GM23338 (cell line): ENCODE measurements at regions not wholly inside any gene's neighbourhood (a gene's known extent, or its start where the extent isn't known, plus 50 kb on each side); places are given as distances from the start of the nearest gene placed in this dataset.

Source experiments
- ATAC-seq: fragments of 200-7000 bp; cut with Tn5 transposase; 3 replicates; pipeline ENCODE4 v1.9.1; 2020
- DNase-seq: peaks from one replicate; pipeline ENCODE4 v3.0.0-alpha.2; 2015; ENCODE audit warnings: low spot score
- H2AFZ ChIP-seq: fragments of 200-600 bp; sonication (generic); 2 replicates; pipeline ENCODE4 v1.8.0; 2016; ENCODE audit warnings: antibody characterized with exemption, mild to moderate bottlenecking, moderate library complexity
- H3F3A ChIP-seq: fragments of 200-600 bp; sonication (generic); replicated peaks from 2 replicates; pipeline ENCODE4 v1.8.0; 2017; ENCODE audit warnings: antibody characterized with exemption, mixed run types, low read depth
- H3K27ac ChIP-seq: fragments of 200-600 bp; sonication (generic); 2 replicates; pipeline ENCODE4 v1.6.1; 2016; ENCODE audit warnings: low read depth
- H3K27me3 ChIP-seq: fragments of 200-600 bp; sonication (generic); 2 replicates; pipeline ENCODE4 v1.8.0; 2016; ENCODE audit warnings: mild to moderate bottlenecking, mixed run types, moderate library complexity; ENCODE audit not compliant: insufficient read depth
- H3K36me3 ChIP-seq: fragments of 200-600 bp; sonication (generic); 2 replicates; pipeline ENCODE4 v1.8.0; 2016; ENCODE audit warnings: mild to moderate bottlenecking; ENCODE audit not compliant: insufficient read depth
- H3K4me1 ChIP-seq: fragments of 200-600 bp; sonication (generic); 2 replicates; pipeline ENCODE4 v1.8.0; 2016; ENCODE audit warnings: mild to moderate bottlenecking, moderate library complexity; ENCODE audit not compliant: insufficient read depth
- H3K4me2 ChIP-seq: fragments of 200-600 bp; sonication (generic); 2 replicates; pipeline ENCODE4 v1.7.1; 2017; ENCODE audit warnings: mixed run types
- H3K4me3 ChIP-seq: fragments of 200-600 bp; sonication (generic); 2 replicates; pipeline ENCODE4 v1.6.1; 2016; ENCODE audit warnings: mixed run types
- H3K79me2 ChIP-seq: fragments of 200-600 bp; sonication (generic); replicated peaks from 2 replicates; pipeline ENCODE4 v1.8.0; 2017; ENCODE audit warnings: mild to moderate bottlenecking; ENCODE audit not compliant: insufficient read depth
- H3K9me2 ChIP-seq: fragments of 200-600 bp; sonication (generic); 2 replicates; pipeline ENCODE4 v1.8.0; 2017; ENCODE audit not compliant: insufficient read depth
- H4K20me1 ChIP-seq: fragments of 200-600 bp; sonication (generic); replicated peaks from 2 replicates; pipeline ENCODE4 v1.8.0; 2017; ENCODE audit warnings: mild to moderate bottlenecking; ENCODE audit not compliant: insufficient read depth
- H3K27ac Mint-ChIP-seq: 2 replicates; pipeline ENCODE4 v1.8.0; 2020; ENCODE audit warnings: inconsistent platforms, mild to moderate bottlenecking, moderate library complexity, mixed read lengths
- H3K27me3 Mint-ChIP-seq: 3 replicates; pipeline ENCODE4 v1.8.0; 2022; ENCODE audit warnings: low read depth, mild to moderate bottlenecking, moderate library complexity, mixed read lengths, inconsistent platforms; ENCODE audit not compliant: insufficient read depth, poor library complexity
- H3K36me3 Mint-ChIP-seq: 3 replicates; pipeline ENCODE4 v1.8.0; 2021; ENCODE audit warnings: low read depth, mild to moderate bottlenecking, inconsistent platforms, moderate library complexity, mixed read lengths
- H3K4me1 Mint-ChIP-seq: 3 replicates; pipeline ENCODE4 v1.8.0; 2020; ENCODE audit warnings: mild to moderate bottlenecking, inconsistent platforms, mixed read lengths
- H3K4me3 Mint-ChIP-seq: 3 replicates; pipeline ENCODE4 v1.8.0; 2021; ENCODE audit warnings: moderate library complexity, mild to moderate bottlenecking, inconsistent platforms, mixed read lengths
- H3K9me3 Mint-ChIP-seq: 3 replicates; pipeline ENCODE4 v1.8.0; 2020; ENCODE audit warnings: moderate library complexity, mild to moderate bottlenecking, inconsistent platforms, mixed read lengths
- CREB1 ChIP-seq: fragments of 250-450 bp; sonication (Bioruptor Pico); IDR thresholded peaks from 2 replicates; pipeline ENCODE4 v1.5.0; 2020; ENCODE audit warnings: low read depth, mild to moderate bottlenecking, moderate library complexity
- CTCF ChIP-seq, 2 experiments: fragments of 200-600 bp in 1 of 2; sonication (generic) in 1 of 2; conservative IDR thresholded peaks; 2 replicates each; pipeline versions ENCODE4 v1.5.1 to v1.6.1; 2016 to 2017; ENCODE audit warnings: antibody characterized with exemption in 2 of 2, low read depth in 2 of 2, mild to moderate bottlenecking in 2 of 2, moderate library complexity in 1 of 2
- ETS1 ChIP-seq: IDR thresholded peaks from 2 replicates; pipeline ENCODE4 v1.6.1; 2016; ENCODE audit warnings: antibody characterized with exemption
- EZH2 ChIP-seq: fragments of 200-600 bp; sonication (generic); IDR thresholded peaks from one replicate; pipeline ENCODE4 v1.8.0; 2017; ENCODE audit warnings: antibody characterized with exemption, mild to moderate bottlenecking, low read depth; ENCODE audit not compliant: unreplicated experiment
- EZH2phosphoT487 ChIP-seq: fragments of 200-600 bp; sonication (generic); IDR thresholded peaks from one replicate; pipeline ENCODE4 v1.8.1; 2018; ENCODE audit warnings: antibody characterized with exemption; ENCODE audit not compliant: unreplicated experiment
- JUNB ChIP-seq: IDR thresholded peaks from one replicate; pipeline ENCODE4 v1.6.1; 2016; ENCODE audit warnings: antibody characterized with exemption; ENCODE audit not compliant: unreplicated experiment
- NANOG ChIP-seq: IDR thresholded peaks from 2 replicates; pipeline ENCODE4 v1.6.1; 2016; ENCODE audit warnings: antibody characterized with exemption, borderline replicate concordance
- POLR2AphosphoS5 ChIP-seq: IDR thresholded peaks from 2 replicates; pipeline ENCODE4 v1.6.1; 2016; ENCODE audit warnings: antibody characterized with exemption, low read depth
- STAT1 ChIP-seq: IDR thresholded peaks from one replicate; pipeline ENCODE4 v1.6.1; 2016; ENCODE audit warnings: antibody characterized with exemption; ENCODE audit not compliant: unreplicated experiment
- ZNF114 ChIP-seq: fragments of 250-450 bp; sonication (Bioruptor Pico); IDR thresholded peaks from 2 replicates; pipeline ENCODE4 v1.5.0; 2020; ENCODE audit warnings: mild to moderate bottlenecking, moderate library complexity
- ZNF331 ChIP-seq: fragments of 250-450 bp; sonication (Bioruptor Pico); IDR thresholded peaks from 2 replicates; pipeline ENCODE4 v1.5.0; 2020; ENCODE audit warnings: low read depth, mild to moderate bottlenecking, moderate library complexity
- TF ChIP-seq, protein P1 (sequence below): IDR thresholded peaks from one replicate; pipeline ENCODE4 v1.6.1; 2018; ENCODE audit warnings: antibody characterized with exemption; ENCODE audit not compliant: unreplicated experiment

DNA sequence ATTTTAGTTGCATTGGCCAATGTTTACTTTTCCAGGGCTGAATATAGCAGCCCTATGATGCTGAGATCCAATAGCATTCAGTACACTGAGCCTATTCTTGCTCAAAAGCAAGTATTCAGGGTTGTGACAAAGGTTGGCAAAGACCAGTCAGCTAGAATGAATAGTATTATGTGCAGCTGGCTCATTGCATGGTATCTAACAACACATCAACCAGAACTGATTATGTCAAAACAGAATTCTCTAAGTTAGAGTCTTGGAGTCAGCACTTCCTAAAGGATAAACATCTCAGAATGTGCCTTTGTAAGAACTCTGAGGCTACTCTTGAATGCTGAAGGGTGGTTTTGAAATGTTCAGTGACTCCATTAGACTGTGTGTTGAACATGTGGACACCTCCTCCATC is 774.5 kb upstream of the RGMB start (continued):
- no peak for TF ChIP-seq EZH2phosphoT487
- no peak for TF ChIP-seq JUNB
- no peak for TF ChIP-seq ZNF331 (CRISPR knock-in tag)

DNA sequence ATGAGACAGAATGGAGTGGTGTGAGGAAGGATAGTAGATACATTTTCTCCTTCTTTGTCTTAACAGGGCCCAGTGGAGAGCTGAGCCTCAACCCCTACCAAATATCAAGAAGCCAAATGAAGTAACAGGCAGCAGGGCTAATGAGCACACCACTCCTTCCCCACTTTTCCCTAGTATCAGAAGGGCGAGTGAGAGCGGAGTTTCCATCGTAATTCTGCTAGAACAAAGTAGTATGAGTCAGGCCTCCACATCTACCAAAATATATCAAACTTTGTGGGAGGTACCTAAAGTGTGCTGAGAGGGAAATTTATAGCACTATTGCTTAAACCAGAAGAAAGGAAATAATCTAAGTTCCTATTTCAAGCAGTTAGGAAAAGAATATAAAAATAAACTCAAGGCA is 769.0 kb upstream of the RGMB start:
- TF ChIP-seq EZH2, result no peak
- no peak for TF ChIP-seq STAT1
- no peak for TF ChIP-seq ZNF114
- no peak for TF ChIP-seq ETS1
- TF ChIP-seq CREB1 (CRISPR knock-in tag), result no peak
- Mint-ChIP-seq H3K4me1 (no peaks in the 10 kb centered on the region), H3K36me3 (no peaks in the 10 kb centered on the region; the same call in 2 of the 3 replicates), H3K27me3 (peaks cover 2% of the 10 kb centered on the region), H3K4me3 (no peak overlapping the region), H3K27ac (no peak overlapping the region), H3K9me3 (peaks cover 7% of the 10 kb centered on the region; the same call in 2 of the 3 replicates)
- H3K27me3 ChIP-seq, result no peaks in the 10 kb centered on the region
- no peak overlapping the region for H3K4me2 ChIP-seq
- H3K4me1 ChIP-seq, result no peaks in the 10 kb centered on the region
- H4K20me1 ChIP-seq, result no peaks in the 10 kb centered on the region
- ATAC-seq, result no peak
- H3K79me2 ChIP-seq, result no peaks in the 10 kb centered on the region
- H3F3A ChIP-seq, result no peaks in the 10 kb centered on the region
- no peak overlapping the region for H2AFZ ChIP-seq
- DNase-seq, result no peak
- H3K4me3 ChIP-seq, result no peak overlapping the region
- no peak overlapping the region for H3K27ac ChIP-seq
- H3K36me3 ChIP-seq, result no peaks in the 10 kb centered on the region
- H3K9me2 ChIP-seq, result no peaks in the 10 kb centered on the region; the same call in 1 of the 2 replicates

DNA sequence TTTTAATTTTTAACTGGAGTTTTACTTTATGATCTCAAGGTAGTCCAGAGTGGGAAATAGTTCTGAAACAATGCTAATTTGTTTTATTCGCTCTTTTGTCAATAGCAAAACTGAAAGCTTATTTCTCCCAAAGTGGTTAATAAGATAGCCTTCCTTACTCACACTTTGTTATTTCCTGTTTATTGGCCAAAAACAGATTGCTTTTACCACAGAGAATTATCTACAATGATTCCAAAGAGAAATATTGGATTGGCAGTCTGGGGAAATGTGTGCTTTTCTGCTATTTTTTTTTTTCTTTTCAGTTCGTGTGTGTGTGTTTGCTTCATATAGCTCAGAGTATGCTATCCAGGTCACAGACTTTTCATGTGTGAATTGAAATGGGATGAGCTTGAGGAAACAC is 756.7 kb upstream of the RGMB start:
- no peak overlapping the region for H3K4me3 ChIP-seq
- no peaks in the 10 kb centered on the region for H3K4me1 ChIP-seq
- peaks cover 2% of the 10 kb centered on the region for H3K27me3 Mint-ChIP-seq
- H3K9me3 Mint-ChIP-seq, result peaks cover 5% of the 10 kb centered on the region; the same call in 2 of the 3 replicates
- H3K27me3 ChIP-seq, result no peaks in the 10 kb centered on the region
- peaks cover 4% of the 10 kb centered on the region; the same call in 1 of the 3 replicates for H3K36me3 Mint-ChIP-seq
- no peaks in the 10 kb centered on the region for H3K79me2 ChIP-seq
- H3K36me3 ChIP-seq, result no peaks in the 10 kb centered on the region; the same call in 1 of the 2 replicates
- no peak overlapping the region for H2AFZ ChIP-seq
- no peaks in the 10 kb centered on the region for H3K9me2 ChIP-seq
- ATAC-seq, result no peak
- no peak overlapping the region for H3K4me2 ChIP-seq
- H3F3A ChIP-seq, result no peaks in the 10 kb centered on the region
- no peak overlapping the region for H3K27ac ChIP-seq
- no peak overlapping the region for H3K27ac Mint-ChIP-seq
- no peaks in the 10 kb centered on the region for H3K4me1 Mint-ChIP-seq
- no peak overlapping the region for H3K4me3 Mint-ChIP-seq
- H4K20me1 ChIP-seq, result no peaks in the 10 kb centered on the region
- no peak for DNase-seq
- TF ChIP-seq, protein P1, sequence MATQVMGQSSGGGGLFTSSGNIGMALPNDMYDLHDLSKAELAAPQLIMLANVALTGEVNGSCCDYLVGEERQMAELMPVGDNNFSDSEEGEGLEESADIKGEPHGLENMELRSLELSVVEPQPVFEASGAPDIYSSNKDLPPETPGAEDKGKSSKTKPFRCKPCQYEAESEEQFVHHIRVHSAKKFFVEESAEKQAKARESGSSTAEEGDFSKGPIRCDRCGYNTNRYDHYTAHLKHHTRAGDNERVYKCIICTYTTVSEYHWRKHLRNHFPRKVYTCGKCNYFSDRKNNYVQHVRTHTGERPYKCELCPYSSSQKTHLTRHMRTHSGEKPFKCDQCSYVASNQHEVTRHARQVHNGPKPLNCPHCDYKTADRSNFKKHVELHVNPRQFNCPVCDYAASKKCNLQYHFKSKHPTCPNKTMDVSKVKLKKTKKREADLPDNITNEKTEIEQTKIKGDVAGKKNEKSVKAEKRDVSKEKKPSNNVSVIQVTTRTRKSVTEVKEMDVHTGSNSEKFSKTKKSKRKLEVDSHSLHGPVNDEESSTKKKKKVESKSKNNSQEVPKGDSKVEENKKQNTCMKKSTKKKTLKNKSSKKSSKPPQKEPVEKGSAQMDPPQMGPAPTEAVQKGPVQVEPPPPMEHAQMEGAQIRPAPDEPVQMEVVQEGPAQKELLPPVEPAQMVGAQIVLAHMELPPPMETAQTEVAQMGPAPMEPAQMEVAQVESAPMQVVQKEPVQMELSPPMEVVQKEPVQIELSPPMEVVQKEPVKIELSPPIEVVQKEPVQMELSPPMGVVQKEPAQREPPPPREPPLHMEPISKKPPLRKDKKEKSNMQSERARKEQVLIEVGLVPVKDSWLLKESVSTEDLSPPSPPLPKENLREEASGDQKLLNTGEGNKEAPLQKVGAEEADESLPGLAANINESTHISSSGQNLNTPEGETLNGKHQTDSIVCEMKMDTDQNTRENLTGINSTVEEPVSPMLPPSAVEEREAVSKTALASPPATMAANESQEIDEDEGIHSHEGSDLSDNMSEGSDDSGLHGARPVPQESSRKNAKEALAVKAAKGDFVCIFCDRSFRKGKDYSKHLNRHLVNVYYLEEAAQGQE, result no peak
- TF ChIP-seq EZH2 (no peak), ZNF331 (CRISPR knock-in tag) (no peak), STAT1 (no peak), ETS1 (no peak), POLR2AphosphoS5 (no peak), JUNB (no peak), CREB1 (CRISPR knock-in tag) (no peak), NANOG (no peak), CTCF (conservative IDR thresholded peaks at IDR 0.05; ENCODE audit: low read depth in 2 of 2) (no peak)
